ENCODE measurements at regions not wholly inside any gene's neighbourhood (a gene's known extent, or its start where the extent isn't known, plus 50 kb on each side); places are given as distances from the start of the nearest gene placed in this dataset.

GRCh38 chr5:143693651-143694252, 118.2 kb upstream of the HMHB1 start:
- no peak for DNase-seq (ENCODE audit: low spot score)

GRCh38 chr5:143692342-143692741, 119.6 kb upstream of the HMHB1 start:
- DNase-seq (ENCODE audit: low spot score), result no peak

- DNase-seq (ENCODE audit: low spot score), result no peak
Observed at GRCh38 chr5:143691945-143692290, 120.0 kb upstream of the HMHB1 start.

- DNase-seq (ENCODE audit: low spot score), result no peak
Observed at GRCh38 chr5:143691287-143691944, 120.5 kb upstream of the HMHB1 start.

- DNase-seq (ENCODE audit: low spot score), result no peak
Observed at GRCh38 chr5:143687604-143688003, 124.4 kb upstream of the HMHB1 start.

- no peak for DNase-seq (ENCODE audit: low spot score)
Observed at GRCh38 chr5:143685246-143685815, 126.6 kb upstream of the HMHB1 start.

GRCh38 chr5:143683459-143683858, 128.5 kb upstream of the HMHB1 start:
- no peak for DNase-seq (ENCODE audit: low spot score)

DNA sequence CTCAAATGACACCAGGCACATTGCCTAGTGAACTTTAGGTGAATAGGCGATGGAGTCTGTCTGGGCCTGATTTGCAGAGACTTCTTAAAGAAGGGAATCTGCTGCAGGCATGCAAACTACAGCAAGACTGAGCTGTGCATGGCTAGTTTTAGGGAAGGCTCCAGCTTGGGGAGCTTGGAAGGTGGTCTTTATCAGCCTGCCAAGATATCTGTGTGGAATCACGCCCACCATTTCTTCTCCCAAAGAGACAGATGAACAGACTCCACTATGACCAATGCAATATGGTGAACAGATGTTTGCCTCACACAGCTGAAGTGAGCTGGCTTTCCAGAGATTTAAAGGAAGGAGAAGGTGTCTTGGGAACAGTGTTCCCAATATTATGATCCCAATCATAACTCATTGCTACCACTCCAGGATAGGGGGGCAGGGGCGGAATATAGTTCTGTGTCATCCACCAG, 129.0 kb upstream of the HMHB1 start:
- DNase-seq (ENCODE audit: low spot score), result no peak

- no peak for DNase-seq (ENCODE audit: low spot score)
Observed at GRCh38 chr5:143682246-143682905, 129.6 kb upstream of the HMHB1 start.

GRCh38 chr5:143680672-143681259, 131.2 kb upstream of the HMHB1 start:
- no peak for DNase-seq (ENCODE audit: low spot score)

GRCh38 chr5:143679777-143680176, 132.2 kb upstream of the HMHB1 start:
- no peak for DNase-seq (ENCODE audit: low spot score)

DNA sequence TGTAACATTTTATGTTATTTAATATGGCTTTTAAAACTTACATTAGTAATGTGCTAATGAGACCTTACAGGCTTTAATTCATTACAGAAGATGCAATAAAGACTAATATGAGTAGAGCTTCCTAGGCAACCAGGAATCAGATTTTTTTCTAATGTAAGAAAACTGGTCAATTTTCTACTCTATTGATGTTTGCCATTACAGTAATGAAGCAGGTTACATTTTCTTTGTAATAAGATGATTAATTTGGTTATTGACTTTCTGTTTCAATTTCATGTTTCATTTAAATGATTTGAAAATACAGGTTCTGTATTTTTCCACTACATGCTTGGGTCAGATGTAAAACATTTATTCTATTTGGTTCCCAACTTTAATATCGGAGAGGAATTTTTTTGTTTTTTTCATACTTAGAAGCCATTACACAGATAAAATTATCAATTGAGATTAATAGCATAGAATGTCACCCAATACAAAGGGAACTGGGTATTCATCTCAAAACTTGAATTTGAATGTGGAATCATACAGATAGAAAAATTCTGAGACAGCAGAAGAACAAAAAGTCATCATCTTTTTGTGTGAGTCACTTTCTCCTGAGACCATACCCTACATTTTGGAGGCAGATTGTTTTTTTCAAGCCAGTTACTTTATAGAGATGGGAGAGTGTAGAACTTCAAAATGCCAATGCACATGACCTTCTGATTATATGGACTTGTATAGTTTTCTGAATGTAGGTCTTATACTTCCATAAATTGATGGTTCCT, 133.6 kb upstream of the HMHB1 start:
- DNase-seq (ENCODE audit: low spot score), result no peak

- DNase-seq (ENCODE audit: low spot score), result no peak
Observed at GRCh38 chr5:143677403-143677802, 134.6 kb upstream of the HMHB1 start.

GRCh38 chr5:143676802-143677201, 135.2 kb upstream of the HMHB1 start:
- no peak for DNase-seq (ENCODE audit: low spot score)

DNA sequence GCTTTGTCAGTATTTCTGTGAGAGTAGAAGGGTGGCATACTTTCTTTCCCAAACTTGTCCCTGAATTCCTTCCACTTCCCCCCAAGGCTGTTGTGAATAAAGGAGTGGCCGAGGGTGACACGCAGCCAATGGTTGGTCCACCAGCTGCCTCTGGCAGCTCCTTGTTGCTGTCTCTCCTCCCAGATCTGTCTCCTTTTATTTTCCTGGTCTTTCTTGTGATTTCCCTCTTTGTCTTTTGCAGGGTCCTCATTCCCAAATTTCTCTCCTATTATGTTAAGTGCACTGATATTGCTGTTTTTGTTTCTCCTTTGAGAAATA, 137.5 kb upstream of the HMHB1 start:
- no peak for DNase-seq (ENCODE audit: low spot score)

DNA sequence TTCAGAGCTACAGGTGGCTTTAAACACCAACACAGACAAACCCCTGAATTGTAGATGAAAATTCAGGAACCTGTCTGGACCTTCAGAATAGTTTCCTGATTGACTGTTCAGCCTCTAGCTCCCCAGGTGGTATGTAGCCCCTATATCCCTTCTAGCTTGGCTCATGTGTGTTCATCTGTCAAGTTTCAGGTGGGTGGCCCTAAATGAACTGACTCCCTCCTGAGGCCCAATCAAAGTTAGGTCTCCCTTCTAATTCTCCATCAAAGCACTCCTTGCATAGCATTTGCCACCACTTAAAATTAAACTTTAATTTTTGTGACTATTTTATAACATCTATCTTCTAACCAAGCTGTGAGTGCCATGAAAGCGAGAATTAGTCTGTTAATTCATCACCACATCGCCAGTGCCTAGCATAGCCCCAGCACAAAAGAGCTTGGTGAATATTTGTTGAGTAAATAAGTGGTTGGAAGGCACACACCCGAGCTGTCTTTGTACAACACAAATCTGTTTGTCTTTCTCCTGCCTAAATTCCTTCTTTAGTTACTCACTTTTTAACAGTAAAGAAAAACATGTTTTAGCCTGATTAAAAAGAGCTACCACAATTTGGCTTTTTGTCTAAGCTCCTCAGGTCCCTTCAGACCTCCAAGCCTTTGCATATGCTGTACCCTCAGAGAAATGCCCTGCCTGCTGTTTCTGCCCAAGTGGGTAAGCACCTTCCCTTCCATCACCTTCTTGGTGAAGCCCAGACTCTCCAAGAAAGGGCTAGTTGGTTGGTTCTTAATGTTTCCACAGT, 138.1 kb upstream of the HMHB1 start:
- no peak for DNase-seq (ENCODE audit: low spot score)

DNA sequence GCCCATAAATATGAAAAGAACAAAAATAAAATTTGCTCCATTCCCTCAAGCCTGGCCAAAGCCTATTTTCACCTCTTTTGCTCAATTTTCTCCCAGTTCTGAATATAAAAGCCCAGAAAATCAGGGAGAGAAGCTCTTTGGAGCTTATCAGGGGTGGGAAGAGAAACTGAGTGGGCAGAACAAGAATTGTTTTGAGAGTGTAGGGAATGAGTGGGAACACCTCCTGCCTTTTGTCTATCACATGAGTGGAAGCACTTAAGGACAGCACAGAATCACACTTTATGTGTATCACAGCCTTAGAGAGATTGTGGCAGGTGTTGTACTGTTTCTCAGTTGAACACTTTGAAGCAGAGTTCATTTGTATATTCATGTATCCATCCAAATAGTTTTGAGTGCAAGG, 139.2 kb upstream of the HMHB1 start:
- no peak for DNase-seq (ENCODE audit: low spot score)

DNA sequence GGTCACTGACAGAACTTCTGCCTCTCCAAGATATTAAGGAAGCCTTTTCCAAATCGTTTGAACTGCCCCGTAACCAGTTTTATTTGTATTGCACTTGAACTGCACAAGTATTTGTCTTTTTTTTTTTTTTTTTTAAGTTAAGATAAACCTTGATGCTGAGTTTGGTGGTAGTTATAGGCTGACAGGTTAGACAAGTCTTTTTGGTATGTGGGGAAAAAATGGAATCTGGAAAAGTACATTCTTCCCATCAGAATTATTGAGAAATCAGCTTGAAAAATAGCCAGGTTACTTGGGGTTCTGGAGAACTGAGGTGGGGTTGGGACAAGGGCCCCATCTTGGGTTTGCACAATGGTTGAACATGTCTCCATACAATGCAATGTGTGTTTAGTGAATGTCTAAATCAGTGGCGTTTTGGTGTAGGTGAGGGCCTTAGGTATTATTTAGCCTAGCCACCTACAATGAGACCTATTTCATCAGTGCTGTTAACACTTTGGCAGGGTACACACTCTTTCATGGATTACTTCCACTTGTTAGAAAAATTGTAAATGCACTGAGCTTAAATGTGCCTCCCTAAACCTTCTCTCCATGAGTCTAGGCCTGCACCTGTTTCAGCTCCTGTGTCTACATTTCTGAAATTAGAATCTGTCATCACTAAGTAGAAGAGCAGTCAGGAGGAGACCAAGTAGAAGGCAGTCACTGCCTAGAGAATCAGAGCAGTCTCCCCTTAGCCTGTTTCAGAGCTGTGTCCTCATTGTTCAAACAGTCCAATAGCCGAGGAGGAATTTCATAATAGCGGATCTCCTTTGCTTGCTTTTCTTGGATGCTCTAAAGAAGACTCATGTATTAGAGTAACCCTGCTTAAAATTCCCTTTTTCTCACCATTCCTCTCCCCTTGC, 140.0 kb upstream of the HMHB1 start:
- no peak for DNase-seq (ENCODE audit: low spot score)

DNA sequence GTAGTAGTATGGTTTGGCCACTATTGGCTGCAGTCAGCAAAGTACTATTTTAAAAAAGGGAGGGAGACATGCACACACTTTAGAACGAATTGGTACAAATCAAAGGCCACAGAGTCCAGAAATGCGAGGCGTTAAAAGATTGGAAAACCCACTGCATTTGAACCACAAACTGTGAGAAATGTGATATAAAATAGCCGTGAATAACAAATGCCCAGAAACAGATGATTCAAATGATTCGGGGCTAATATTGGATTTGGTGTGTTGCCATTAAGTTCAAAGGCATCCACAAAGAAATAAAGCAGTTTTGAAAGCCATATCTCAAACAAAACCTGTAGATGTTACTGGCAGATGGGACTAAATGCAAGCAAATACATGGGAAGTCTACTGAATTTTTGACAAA, 140.9 kb upstream of the HMHB1 start:
- no peak for DNase-seq (ENCODE audit: low spot score)

- DNase-seq (ENCODE audit: low spot score), result no peak
Observed at GRCh38 chr5:143665866-143666265, 146.1 kb upstream of the HMHB1 start.

All from ecto neural progenitor cell (in vitro differentiated cells).